ENCODE measurements at regions not wholly inside any gene's neighbourhood (a gene's known extent, or its start where the extent isn't known, plus 50 kb on each side); places are given as distances from the start of the nearest gene placed in this dataset.

- Mint-ChIP-seq H3K36me3 (ENCODE audit: insufficient read depth, unreplicated experiment) (no peaks in the 10 kb centered on the region), H3K4me3 (ENCODE audit: unreplicated experiment) (no peak overlapping the region), H3K27me3 (ENCODE audit: insufficient read depth, unreplicated experiment) (no peaks in the 10 kb centered on the region), H3K9me3 (ENCODE audit: unreplicated experiment) (no peaks in the 10 kb centered on the region), H3K4me1 (ENCODE audit: insufficient read depth, unreplicated experiment) (peaks cover 11% of the 10 kb centered on the region), H3K27ac (ENCODE audit: low read depth, unreplicated experiment) (no peak overlapping the region)
- TF ChIP-seq CTCF (IDR thresholded peaks at IDR 0.05; ENCODE audit: unreplicated experiment), result no peak
- DNase-seq (ENCODE audit: unreplicated experiment), result no peak
- intact Hi-C loops (cut with micrococcal nuclease), result no loop called here
- POLR2A ChIA-PET, result no interaction called here
- BruUV-seq (replicated peaks), result no TSS peak
- CTCF ChIA-PET, result interaction anchor here (0.6 to 1.1 kb wide), 3 partner anchors 15 to 1864 kb away, joined by 3 read pairs; no protein-coding TSS in a partner anchor
Observed at GRCh38 chr1:193766329-193766728, 579.9 kb upstream of the B3GALT2 start.

- ChIA-PET CTCF (interaction anchor here (0.6 kb wide), 2 partner anchors 38 to 1202 kb away, joined by 3 read pairs; no protein-coding TSS in a partner anchor), POLR2A (no interaction called here)
- Mint-ChIP-seq H3K27me3 (ENCODE audit: insufficient read depth, unreplicated experiment) (no peaks in the 10 kb centered on the region), H3K4me1 (ENCODE audit: insufficient read depth, unreplicated experiment) (peaks cover 11% of the 10 kb centered on the region), H3K36me3 (ENCODE audit: insufficient read depth, unreplicated experiment) (no peaks in the 10 kb centered on the region), H3K9me3 (ENCODE audit: unreplicated experiment) (no peaks in the 10 kb centered on the region), H3K4me3 (ENCODE audit: unreplicated experiment) (no peak overlapping the region), H3K27ac (ENCODE audit: low read depth, unreplicated experiment) (no peak overlapping the region)
- peak; percentile 61 for DNase-seq (ENCODE audit: unreplicated experiment)
- intact Hi-C loops (cut with micrococcal nuclease), result no loop called here
- no peak for TF ChIP-seq CTCF (IDR thresholded peaks at IDR 0.05; ENCODE audit: unreplicated experiment)
- BruUV-seq (replicated peaks), result no TSS peak
Observed at GRCh38 chr1:193763266-193763665, 576.9 kb upstream of the B3GALT2 start.

- ChIA-PET POLR2A (interaction anchor here (0.5 to 0.7 kb wide), 2 partner anchors 235 to 336 kb away, joined by 3 to 5 read pairs; no protein-coding TSS in a partner anchor), CTCF (interaction anchor here (0.6 kb wide), 1 partner anchor 1106 kb away, joined by 3 read pairs; no protein-coding TSS in a partner anchor)
- no peak overlapping the region for H3K4me3 Mint-ChIP-seq (ENCODE audit: unreplicated experiment)
- intact Hi-C loops (cut with micrococcal nuclease), result no loop called here
- no TSS peak for BruUV-seq (replicated peaks)
- no peak overlapping the region for H3K27ac Mint-ChIP-seq (ENCODE audit: low read depth, unreplicated experiment)
- H3K9me3 Mint-ChIP-seq (ENCODE audit: unreplicated experiment), result no peaks in the 10 kb centered on the region
- no peak for TF ChIP-seq CTCF (IDR thresholded peaks at IDR 0.05; ENCODE audit: unreplicated experiment)
- H3K27me3 Mint-ChIP-seq (ENCODE audit: insufficient read depth, unreplicated experiment), result no peaks in the 10 kb centered on the region
- H3K4me1 Mint-ChIP-seq (ENCODE audit: insufficient read depth, unreplicated experiment), result peaks cover 11% of the 10 kb centered on the region
- DNase-seq (ENCODE audit: unreplicated experiment), result no peak
- no peaks in the 10 kb centered on the region for H3K36me3 Mint-ChIP-seq (ENCODE audit: insufficient read depth, unreplicated experiment)
Observed at GRCh38 chr1:193762236-193762635, 575.8 kb upstream of the B3GALT2 start.

GRCh38 chr1:193755441-193755840, 569.0 kb upstream of the B3GALT2 start:
- no peak for TF ChIP-seq CTCF (IDR thresholded peaks at IDR 0.05; ENCODE audit: unreplicated experiment)
- Mint-ChIP-seq H3K9me3 (ENCODE audit: unreplicated experiment) (peaks cover 7% of the 10 kb centered on the region), H3K4me3 (ENCODE audit: unreplicated experiment) (no peak overlapping the region), H3K36me3 (ENCODE audit: insufficient read depth, unreplicated experiment) (no peaks in the 10 kb centered on the region), H3K4me1 (ENCODE audit: insufficient read depth, unreplicated experiment) (no peaks in the 10 kb centered on the region), H3K27me3 (ENCODE audit: insufficient read depth, unreplicated experiment) (no peaks in the 10 kb centered on the region), H3K27ac (ENCODE audit: low read depth, unreplicated experiment) (no peak overlapping the region)
- DNase-seq (ENCODE audit: unreplicated experiment), result no peak
- no TSS peak for BruUV-seq (replicated peaks)
- ChIA-PET CTCF (interaction anchor here (0.5 to 1.1 kb wide), 5 partner anchors 47 to 1013 kb away, joined by 3 to 5 read pairs (median 3); no protein-coding TSS in a partner anchor), POLR2A (no interaction called here)
- intact Hi-C loops (cut with micrococcal nuclease), result loop anchor here (2.0 kb wide), 1 partner anchor 349 kb away; no protein-coding TSS in a partner anchor
